ENCODE measurements at regions not wholly inside any gene's neighbourhood (a gene's known extent, or its start where the extent isn't known, plus 50 kb on each side); places are given as distances from the start of the nearest gene placed in this dataset.

- TF ChIP-seq FOSB (CRISPR knock-in tag; IDR thresholded peaks at IDR 0.05) (no peak), GATA3 (IDR thresholded peaks at IDR 0.05; ENCODE audit: borderline replicate concordance) (no peak), USF2 (IDR thresholded peaks at IDR 0.05) (no peak), RNF2 (IDR thresholded peaks at IDR 0.05; ENCODE audit: borderline replicate concordance, low read depth) (no peak), POLR2AphosphoS2 (conservative IDR thresholded peaks at IDR 0.05; ENCODE audit: low read length) (no peak)
- TF ChIP-seq, protein P1, sequence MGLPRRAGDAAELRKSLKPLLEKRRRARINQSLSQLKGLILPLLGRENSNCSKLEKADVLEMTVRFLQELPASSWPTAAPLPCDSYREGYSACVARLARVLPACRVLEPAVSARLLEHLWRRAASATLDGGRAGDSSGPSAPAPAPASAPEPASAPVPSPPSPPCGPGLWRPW (IDR thresholded peaks at IDR 0.05) = no peak
- POLR2A ChIA-PET = no interaction called here
- Histone ChIP-seq H3K4me3 (no peak overlapping the region), H3K4me2 (no peak overlapping the region), H3K27ac (no peak overlapping the region), H3K9me3 (no peaks in the 10 kb centered on the region), H3K4me1 (no peaks in the 10 kb centered on the region)
- FAIRE-seq (no peak), ATAC-seq (no peak), DNase-seq (ENCODE audit: low read depth in 1 of 2, low spot score in 1 of 2) (no peak)
- CTCF ChIA-PET = no interaction called here
Measured at GRCh38 chr2:223386189-223386588, 216.0 kb downstream of the SCG2 start.

DNA sequence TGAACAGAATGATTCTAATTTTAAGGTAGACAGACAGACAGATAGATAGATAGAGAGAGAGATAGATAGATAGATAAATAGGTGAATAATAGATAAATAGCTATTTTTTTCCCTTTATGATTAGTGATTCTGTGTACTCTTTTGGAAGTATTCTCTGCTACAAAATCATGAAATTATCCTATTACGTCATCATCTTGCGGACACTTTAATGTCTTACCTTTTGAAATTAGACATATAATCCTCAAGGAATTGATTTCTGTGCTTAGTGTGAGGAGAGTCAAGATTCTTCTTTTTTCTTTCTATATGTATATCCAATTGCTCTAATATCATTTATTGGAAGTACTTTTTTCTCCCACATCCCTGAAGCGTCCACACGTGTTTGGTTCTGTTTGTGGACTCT lies 215.2 kb downstream of the SCG2 start:
- no peaks in the 10 kb centered on the region for H3K4me1 ChIP-seq
- no peak overlapping the region for H3K27ac ChIP-seq
- no peak overlapping the region for H3K4me3 ChIP-seq
- FAIRE-seq (no peak), ATAC-seq (no peak), DNase-seq (ENCODE audit: low read depth in 1 of 2, low spot score in 1 of 2) (no peak)
- CTCF ChIA-PET = no interaction called here
- POLR2A ChIA-PET = no interaction called here
- no peaks in the 10 kb centered on the region for H3K9me3 ChIP-seq
- TF ChIP-seq RNF2 (IDR thresholded peaks at IDR 0.05; ENCODE audit: borderline replicate concordance, low read depth) (no peak), CHD2 (IDR thresholded peaks at IDR 0.05; ENCODE audit: low read length, partially characterized antibody) (no peak), ESRRA (IDR thresholded peaks at IDR 0.05; ENCODE audit: borderline replicate concordance, low read length) (no peak), TP53 (CRISPR knock-in tag; IDR thresholded peaks at IDR 0.05) (no peak), EHF (CRISPR knock-in tag; IDR thresholded peaks at IDR 0.05) (no peak), CBX8 (IDR thresholded peaks at IDR 0.05) (no peak), PHF8 (IDR thresholded peaks at IDR 0.05; ENCODE audit: borderline replicate concordance, low read depth) (no peak), BCL3 (IDR thresholded peaks at IDR 0.05) (no peak), FOXS1 (CRISPR knock-in tag; IDR thresholded peaks at IDR 0.05) (no peak), E2F6 (IDR thresholded peaks at IDR 0.05; ENCODE audit: borderline replicate concordance, low read depth) (no peak), RCOR1 (IDR thresholded peaks at IDR 0.05; ENCODE audit: low read depth, low read length) (no peak), CHD4 (IDR thresholded peaks at IDR 0.05; ENCODE audit: borderline replicate concordance) (no peak), NFE2L2 (conservative IDR thresholded peaks at IDR 0.05; ENCODE audit: low read length) (no peak), NPAS2 (CRISPR knock-in tag; IDR thresholded peaks at IDR 0.05; ENCODE audit: borderline replicate concordance) (no peak), MYC (IDR thresholded peaks at IDR 0.05; ENCODE audit: borderline replicate concordance, low read length) (no peak)
- TF ChIP-seq, protein P2, sequence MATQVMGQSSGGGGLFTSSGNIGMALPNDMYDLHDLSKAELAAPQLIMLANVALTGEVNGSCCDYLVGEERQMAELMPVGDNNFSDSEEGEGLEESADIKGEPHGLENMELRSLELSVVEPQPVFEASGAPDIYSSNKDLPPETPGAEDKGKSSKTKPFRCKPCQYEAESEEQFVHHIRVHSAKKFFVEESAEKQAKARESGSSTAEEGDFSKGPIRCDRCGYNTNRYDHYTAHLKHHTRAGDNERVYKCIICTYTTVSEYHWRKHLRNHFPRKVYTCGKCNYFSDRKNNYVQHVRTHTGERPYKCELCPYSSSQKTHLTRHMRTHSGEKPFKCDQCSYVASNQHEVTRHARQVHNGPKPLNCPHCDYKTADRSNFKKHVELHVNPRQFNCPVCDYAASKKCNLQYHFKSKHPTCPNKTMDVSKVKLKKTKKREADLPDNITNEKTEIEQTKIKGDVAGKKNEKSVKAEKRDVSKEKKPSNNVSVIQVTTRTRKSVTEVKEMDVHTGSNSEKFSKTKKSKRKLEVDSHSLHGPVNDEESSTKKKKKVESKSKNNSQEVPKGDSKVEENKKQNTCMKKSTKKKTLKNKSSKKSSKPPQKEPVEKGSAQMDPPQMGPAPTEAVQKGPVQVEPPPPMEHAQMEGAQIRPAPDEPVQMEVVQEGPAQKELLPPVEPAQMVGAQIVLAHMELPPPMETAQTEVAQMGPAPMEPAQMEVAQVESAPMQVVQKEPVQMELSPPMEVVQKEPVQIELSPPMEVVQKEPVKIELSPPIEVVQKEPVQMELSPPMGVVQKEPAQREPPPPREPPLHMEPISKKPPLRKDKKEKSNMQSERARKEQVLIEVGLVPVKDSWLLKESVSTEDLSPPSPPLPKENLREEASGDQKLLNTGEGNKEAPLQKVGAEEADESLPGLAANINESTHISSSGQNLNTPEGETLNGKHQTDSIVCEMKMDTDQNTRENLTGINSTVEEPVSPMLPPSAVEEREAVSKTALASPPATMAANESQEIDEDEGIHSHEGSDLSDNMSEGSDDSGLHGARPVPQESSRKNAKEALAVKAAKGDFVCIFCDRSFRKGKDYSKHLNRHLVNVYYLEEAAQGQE (IDR thresholded peaks at IDR 0.05) = no peak
- TF ChIP-seq, protein P1 (IDR thresholded peaks at IDR 0.05) = no peak
- no peak overlapping the region for H3K4me2 ChIP-seq
- 74% methylated on average over 4 of the region's 4 CpGs for WGBS (ENCODE audit: missing lambda C conversion rate)

Data from A549 (cell line).